Panc1 (cell line): ENCODE measurements at regions not wholly inside any gene's neighbourhood (a gene's known extent, or its start where the extent isn't known, plus 50 kb on each side); places are given as distances from the start of the nearest gene placed in this dataset.

Experiments used
- POLR2AphosphoS5 ChIP-seq: IDR thresholded peaks from 2 replicates; pipeline ENCODE4 v1.6.1; 2012; ENCODE audit warnings: mild to moderate bottlenecking, low read depth, low read length, moderate library complexity
- SIN3A ChIP-seq: IDR thresholded peaks from 2 replicates; pipeline ENCODE4 v1.6.1; 2012; ENCODE audit warnings: low read depth, mild to moderate bottlenecking, low read length, moderate library complexity, borderline replicate concordance; ENCODE audit not compliant: insufficient read depth
- TCF7L2 ChIP-seq: IDR thresholded peaks from 2 replicates; pipeline ENCODE4 v1.6.1; 2011; ENCODE audit warnings: mild to moderate bottlenecking, low read depth, low read length, inconsistent platforms
- TF ChIP-seq, protein P1 (sequence below): fragments of 450-650 bp; IDR thresholded peaks from 2 replicates; pipeline ENCODE4 v1.5.1; 2017; ENCODE audit warnings: mild to moderate bottlenecking
- TF ChIP-seq, protein P2 (sequence below), 2 experiments: IDR thresholded peaks; 2 replicates each; pipeline ENCODE4 v1.6.1; 2011 to 2012; ENCODE audit warnings: low read depth in 2 of 2, control low read depth in 1 of 2, low read length in 1 of 2, mild to moderate bottlenecking in 1 of 2, moderate library complexity in 1 of 2; ENCODE audit not compliant: insufficient read depth in 1 of 2

DNA sequence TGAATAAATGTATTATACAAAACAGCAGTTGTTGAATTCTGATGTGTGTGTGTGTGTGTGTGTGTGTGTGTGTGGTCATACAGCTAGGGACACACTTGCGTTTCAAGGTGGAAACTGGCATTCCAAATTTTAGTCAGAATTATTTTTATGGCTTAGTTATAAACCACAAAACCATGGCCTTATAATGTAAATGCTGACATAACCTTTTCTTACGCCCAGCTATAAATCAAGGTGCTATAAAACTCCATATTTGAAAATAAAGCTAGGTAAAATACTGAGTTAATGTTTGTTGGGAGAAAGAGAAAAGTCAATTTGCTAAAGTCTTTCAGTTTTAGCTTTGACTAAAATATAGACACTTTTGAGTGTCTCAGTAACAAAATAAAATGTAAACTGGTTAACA is 345.1 kb upstream of the NR3C2 start:
- TF ChIP-seq, protein P1, sequence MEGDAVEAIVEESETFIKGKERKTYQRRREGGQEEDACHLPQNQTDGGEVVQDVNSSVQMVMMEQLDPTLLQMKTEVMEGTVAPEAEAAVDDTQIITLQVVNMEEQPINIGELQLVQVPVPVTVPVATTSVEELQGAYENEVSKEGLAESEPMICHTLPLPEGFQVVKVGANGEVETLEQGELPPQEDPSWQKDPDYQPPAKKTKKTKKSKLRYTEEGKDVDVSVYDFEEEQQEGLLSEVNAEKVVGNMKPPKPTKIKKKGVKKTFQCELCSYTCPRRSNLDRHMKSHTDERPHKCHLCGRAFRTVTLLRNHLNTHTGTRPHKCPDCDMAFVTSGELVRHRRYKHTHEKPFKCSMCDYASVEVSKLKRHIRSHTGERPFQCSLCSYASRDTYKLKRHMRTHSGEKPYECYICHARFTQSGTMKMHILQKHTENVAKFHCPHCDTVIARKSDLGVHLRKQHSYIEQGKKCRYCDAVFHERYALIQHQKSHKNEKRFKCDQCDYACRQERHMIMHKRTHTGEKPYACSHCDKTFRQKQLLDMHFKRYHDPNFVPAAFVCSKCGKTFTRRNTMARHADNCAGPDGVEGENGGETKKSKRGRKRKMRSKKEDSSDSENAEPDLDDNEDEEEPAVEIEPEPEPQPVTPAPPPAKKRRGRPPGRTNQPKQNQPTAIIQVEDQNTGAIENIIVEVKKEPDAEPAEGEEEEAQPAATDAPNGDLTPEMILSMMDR: no peak
- TF ChIP-seq SIN3A (no peak), TCF7L2 (no peak), POLR2AphosphoS5 (no peak)
- TF ChIP-seq, protein P2, sequence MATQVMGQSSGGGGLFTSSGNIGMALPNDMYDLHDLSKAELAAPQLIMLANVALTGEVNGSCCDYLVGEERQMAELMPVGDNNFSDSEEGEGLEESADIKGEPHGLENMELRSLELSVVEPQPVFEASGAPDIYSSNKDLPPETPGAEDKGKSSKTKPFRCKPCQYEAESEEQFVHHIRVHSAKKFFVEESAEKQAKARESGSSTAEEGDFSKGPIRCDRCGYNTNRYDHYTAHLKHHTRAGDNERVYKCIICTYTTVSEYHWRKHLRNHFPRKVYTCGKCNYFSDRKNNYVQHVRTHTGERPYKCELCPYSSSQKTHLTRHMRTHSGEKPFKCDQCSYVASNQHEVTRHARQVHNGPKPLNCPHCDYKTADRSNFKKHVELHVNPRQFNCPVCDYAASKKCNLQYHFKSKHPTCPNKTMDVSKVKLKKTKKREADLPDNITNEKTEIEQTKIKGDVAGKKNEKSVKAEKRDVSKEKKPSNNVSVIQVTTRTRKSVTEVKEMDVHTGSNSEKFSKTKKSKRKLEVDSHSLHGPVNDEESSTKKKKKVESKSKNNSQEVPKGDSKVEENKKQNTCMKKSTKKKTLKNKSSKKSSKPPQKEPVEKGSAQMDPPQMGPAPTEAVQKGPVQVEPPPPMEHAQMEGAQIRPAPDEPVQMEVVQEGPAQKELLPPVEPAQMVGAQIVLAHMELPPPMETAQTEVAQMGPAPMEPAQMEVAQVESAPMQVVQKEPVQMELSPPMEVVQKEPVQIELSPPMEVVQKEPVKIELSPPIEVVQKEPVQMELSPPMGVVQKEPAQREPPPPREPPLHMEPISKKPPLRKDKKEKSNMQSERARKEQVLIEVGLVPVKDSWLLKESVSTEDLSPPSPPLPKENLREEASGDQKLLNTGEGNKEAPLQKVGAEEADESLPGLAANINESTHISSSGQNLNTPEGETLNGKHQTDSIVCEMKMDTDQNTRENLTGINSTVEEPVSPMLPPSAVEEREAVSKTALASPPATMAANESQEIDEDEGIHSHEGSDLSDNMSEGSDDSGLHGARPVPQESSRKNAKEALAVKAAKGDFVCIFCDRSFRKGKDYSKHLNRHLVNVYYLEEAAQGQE (IDR thresholded peaks at IDR 0.05; ENCODE audit: insufficient read depth in 1 of 2, low read depth in 2 of 2, low read length in 1 of 2): no peak
